ENCODE measurements at regions not wholly inside any gene's neighbourhood (a gene's known extent, or its start where the extent isn't known, plus 50 kb on each side); places are given as distances from the start of the nearest gene placed in this dataset.
A peak's percentile ranks its signal among the peaks of the same experiment; 100 is the strongest.

- DNase-seq (ENCODE audit: low read depth) = no peak
These were observed 569.1 kb downstream of the INHBA start for GRCh38 chr7:41133690-41134299.

- DNase-seq (ENCODE audit: low read depth) = no peak
These were observed 570.9 kb downstream of the INHBA start for GRCh38 chr7:41131956-41132355.

- no peak for DNase-seq (ENCODE audit: low read depth)
These were observed 572.2 kb downstream of the INHBA start for GRCh38 chr7:41130561-41131236.

GRCh38 chr7:41130086-41130485 is 572.8 kb downstream of the INHBA start:
- DNase-seq (ENCODE audit: low read depth) = no peak

- no peak for DNase-seq (ENCODE audit: low read depth)
These were observed 577.5 kb downstream of the INHBA start for GRCh38 chr7:41125343-41125742.

- DNase-seq (ENCODE audit: low read depth) = peak; percentile 53
These were observed 580.5 kb downstream of the INHBA start for GRCh38 chr7:41122256-41122987.

- no peak for DNase-seq (ENCODE audit: low read depth)
These were observed 581.7 kb downstream of the INHBA start for GRCh38 chr7:41121228-41121627.

- no peak for DNase-seq (ENCODE audit: low read depth)
These were observed 584.4 kb downstream of the INHBA start for GRCh38 chr7:41118486-41118885.

GRCh38 chr7:41117431-41117830 is 585.5 kb downstream of the INHBA start:
- DNase-seq (ENCODE audit: low read depth) = no peak

GRCh38 chr7:41116817-41117216 is 586.1 kb downstream of the INHBA start:
- no peak for DNase-seq (ENCODE audit: low read depth)

- no peak for DNase-seq (ENCODE audit: low read depth)
These were observed 586.6 kb downstream of the INHBA start for GRCh38 chr7:41116337-41116736.

- DNase-seq (ENCODE audit: low read depth) = no peak
These were observed 588.2 kb downstream of the INHBA start for GRCh38 chr7:41114691-41115090.

- DNase-seq (ENCODE audit: low read depth) = no peak
These were observed 588.8 kb downstream of the INHBA start for GRCh38 chr7:41114131-41114530.

GRCh38 chr7:41113719-41114118 is 589.2 kb downstream of the INHBA start:
- DNase-seq (ENCODE audit: low read depth) = no peak

GRCh38 chr7:41110186-41110585 is 592.7 kb downstream of the INHBA start:
- no peak for DNase-seq (ENCODE audit: low read depth)

- DNase-seq (ENCODE audit: low read depth) = no peak
These were observed 594.1 kb downstream of the INHBA start for GRCh38 chr7:41108821-41109220.

GRCh38 chr7:41107938-41108448 is 594.9 kb downstream of the INHBA start:
- no peak for DNase-seq (ENCODE audit: low read depth)

GRCh38 chr7:41107330-41107937 is 595.5 kb downstream of the INHBA start:
- no peak for DNase-seq (ENCODE audit: low read depth)

- DNase-seq (ENCODE audit: low read depth) = no peak
These were observed 598.3 kb downstream of the INHBA start for GRCh38 chr7:41104631-41105030.

GRCh38 chr7:41103331-41103730 is 599.6 kb downstream of the INHBA start:
- no peak for DNase-seq (ENCODE audit: low read depth)

GRCh38 chr7:41098846-41099245 is 604.0 kb downstream of the INHBA start:
- no peak for DNase-seq (ENCODE audit: low read depth)

- no peak for DNase-seq (ENCODE audit: low read depth)
These were observed 604.5 kb downstream of the INHBA start for GRCh38 chr7:41098402-41098801.

GRCh38 chr7:41097501-41097900 is 605.4 kb downstream of the INHBA start:
- no peak for DNase-seq (ENCODE audit: low read depth)
